ENCODE measurements at regions not wholly inside any gene's neighbourhood (a gene's known extent, or its start where the extent isn't known, plus 50 kb on each side); places are given as distances from the start of the nearest gene placed in this dataset.

- no peak for TF ChIP-seq CTCF (IDR thresholded peaks at IDR 0.05)
- TF ChIP-seq POLR2A (IDR thresholded peaks at IDR 0.05) = no peak
Measured at GRCh38 chr7:130948822-130949221, 214.8 kb upstream of the KLF14 start.
